HG02798 (cell line): ENCODE measurements at regions not wholly inside any gene's neighbourhood (a gene's known extent, or its start where the extent isn't known, plus 50 kb on each side); places are given as distances from the start of the nearest gene placed in this dataset.
A peak's percentile ranks its signal among the peaks of the same experiment; 100 is the strongest.
"Not testable (repeated sequence)": the region's sequence is repeated elsewhere in the genome, so short reads cannot be mapped to it uniquely, and the experiment has no call there.

ENCODE experiments used
- ATAC-seq: cut with Tn5 transposase; IDR thresholded peaks from one replicate; pipeline ENCODE4 v1.9.1; 2021; ENCODE audit warnings: mild to moderate bottlenecking; ENCODE audit not compliant: unreplicated experiment, poor library complexity

DNA sequence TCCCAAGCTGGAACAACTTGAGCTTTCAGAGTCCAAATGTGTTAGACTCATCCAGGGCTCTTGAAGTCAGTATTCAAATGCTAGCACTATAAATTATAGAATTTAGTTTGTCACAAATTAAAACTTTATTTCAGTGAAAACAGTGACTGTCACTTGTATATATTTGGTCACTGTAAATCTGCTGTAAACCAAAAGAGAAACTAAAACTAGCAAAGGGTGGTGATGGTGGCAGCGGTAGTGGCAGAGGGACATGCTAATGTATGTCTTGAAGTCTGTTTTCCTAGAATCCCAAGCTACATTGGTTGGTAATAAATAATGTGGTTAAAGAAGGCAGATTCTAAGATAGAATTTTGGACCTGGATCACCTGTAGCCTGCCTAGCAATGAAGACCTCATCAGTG, 140.4 kb upstream of the CENPW start:
- peak; percentile 76 for ATAC-seq

DNA sequence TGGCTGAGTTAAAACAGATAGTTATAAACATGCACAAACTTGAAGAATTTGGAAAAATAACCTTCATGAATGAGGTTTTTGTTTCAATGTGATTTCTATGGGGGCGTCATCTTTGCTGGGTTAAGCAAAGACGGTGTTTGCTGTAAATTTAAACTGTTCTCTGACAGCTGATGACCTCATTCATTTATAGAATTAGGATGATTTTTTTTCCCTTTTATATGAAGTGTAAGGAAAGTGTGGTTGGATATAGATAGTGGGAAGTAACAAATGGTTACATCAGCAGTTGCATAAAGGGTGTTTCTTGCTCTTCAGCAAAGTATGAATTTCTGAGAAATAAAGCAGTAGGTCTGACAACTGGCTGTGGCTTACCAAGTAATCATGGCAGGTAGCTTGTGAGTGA, 137.2 kb upstream of the CENPW start:
- no peak for ATAC-seq

- no peak for ATAC-seq
Observed at GRCh38 chr6:126204126-126204525, 135.8 kb upstream of the CENPW start.

DNA sequence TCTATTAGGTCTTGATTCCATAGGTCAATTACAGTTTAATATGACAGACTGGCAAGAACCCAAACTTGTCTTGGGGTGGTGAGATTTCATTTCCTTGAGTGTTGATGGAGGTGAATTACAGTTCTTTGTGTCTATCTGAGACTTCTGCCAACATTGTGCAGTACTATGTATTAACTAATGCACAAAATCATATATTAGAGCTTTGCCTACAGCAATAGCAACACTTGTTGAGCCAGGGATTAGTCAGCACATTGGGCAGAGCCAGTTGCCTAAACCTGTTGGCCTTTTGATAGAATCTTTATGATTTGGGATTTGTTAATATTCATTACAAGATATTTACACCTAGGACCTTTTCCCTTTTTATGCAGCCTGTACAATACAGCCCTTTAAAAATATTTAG, 135.3 kb upstream of the CENPW start:
- no peak for ATAC-seq

- ATAC-seq = no peak
Observed at GRCh38 chr6:126206504-126207246, 133.2 kb upstream of the CENPW start.

DNA sequence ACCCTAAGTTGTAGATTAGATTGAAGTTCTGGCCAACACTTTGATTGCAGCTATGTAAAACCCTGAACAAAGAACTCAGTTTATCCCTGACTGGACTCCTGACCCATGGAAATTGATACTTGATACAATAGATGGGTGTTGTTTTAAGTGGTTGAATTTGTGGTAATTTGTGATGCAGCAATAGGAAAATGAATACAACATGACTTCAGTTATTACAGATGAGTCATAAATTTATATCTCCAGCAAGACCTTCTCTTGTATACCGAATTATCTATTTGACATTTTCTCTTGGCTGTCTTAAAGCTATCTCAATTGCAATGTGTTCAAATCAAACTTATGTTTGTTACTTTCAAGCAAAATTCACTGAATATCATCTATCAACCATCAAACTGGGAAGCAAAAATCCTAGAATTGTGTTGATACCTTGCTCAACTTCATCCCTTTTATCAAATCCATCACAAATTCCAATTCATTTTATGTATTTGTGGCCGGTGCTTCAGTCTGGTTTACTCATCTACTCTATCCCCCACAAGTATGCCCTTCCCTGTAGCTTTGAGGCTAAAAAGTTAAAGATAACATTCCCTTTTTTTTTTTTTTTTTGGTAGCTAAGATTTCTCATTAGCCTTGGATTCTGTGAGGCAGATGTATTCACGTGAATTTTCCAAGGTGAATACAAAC, 129.4 kb upstream of the CENPW start:
- no peak for ATAC-seq

DNA sequence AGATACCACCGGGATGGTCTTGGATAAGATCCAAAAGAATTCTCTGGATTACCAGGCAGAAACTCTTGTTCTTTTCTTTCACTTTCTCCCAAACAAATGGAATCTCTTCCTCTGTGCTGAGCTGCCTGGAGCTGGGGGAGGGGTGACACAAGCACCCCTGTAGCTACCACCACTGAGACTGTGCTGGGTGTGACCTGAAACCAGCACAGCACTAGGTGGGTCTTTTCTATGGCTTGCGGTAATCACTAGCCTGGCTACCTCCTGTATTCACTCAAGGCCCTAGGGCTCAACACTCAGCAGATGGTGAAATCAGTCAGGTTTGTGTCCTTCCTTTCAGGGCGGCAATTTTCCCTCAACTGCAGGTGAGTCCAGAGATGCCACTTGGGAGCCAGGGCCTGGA, 122.4 kb upstream of the CENPW start:
- ATAC-seq = no peak

GRCh38 chr6:126220901-126221300, 119.0 kb upstream of the CENPW start:
- ATAC-seq = not testable (repeated sequence)

DNA sequence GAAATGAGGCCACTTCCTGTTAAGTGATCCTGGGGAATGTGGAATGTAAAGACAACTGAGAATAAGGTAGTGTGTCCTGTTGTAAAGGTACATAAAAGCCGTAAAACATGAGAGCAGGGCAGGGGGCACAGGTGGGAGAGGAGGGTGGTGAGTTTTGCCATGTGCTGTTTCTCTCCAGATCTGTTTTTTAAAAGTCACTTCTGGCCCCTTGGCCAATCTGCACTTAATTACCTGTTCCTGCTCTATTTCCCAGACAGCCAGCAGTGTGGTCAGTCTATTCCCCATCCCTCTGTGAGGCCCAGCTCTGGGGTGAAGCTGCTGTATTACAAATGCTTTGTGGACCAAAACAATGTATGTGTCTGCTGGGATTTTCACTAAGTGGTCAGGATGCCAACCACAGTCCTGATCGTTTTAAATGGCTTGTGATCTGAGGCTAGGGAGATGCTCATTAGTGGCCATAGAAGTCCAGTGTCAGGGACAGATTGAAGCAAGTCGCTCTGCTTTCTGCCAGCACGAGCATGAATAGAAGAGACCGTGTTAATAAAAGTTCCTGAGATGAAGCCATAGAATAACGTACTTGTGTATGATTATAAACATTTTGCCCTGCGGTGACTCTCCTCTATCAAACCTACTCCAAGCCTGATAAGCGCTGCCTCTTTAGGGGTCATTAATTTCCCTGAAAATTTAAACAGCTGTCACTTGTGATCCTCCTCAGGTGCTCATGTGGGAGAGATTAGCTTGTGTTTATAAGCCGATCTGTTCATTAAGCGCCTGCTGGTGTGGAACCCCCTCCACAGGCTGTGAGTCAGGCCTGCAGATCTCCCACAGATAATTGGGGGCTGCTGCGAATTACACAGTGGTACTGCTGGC, 111.8 kb upstream of the CENPW start:
- no peak for ATAC-seq

DNA sequence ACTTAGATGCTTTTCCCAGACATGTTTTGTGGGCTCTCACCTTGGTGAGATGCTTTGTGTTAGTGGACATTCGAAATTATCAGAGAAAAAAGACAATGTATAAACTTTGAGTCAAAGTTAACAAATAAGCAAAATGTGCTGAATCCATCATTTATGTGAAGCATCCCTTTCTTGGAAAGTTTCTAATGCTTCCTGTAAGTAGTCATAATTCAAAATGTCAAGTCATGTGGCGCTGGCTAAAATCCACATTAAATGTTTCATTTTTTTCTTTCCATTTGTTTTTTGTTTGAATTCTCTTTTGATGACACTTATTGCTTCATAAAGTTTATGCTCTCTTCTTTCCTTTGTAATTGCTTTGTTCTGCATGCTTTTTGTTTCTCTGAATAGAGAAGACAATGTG, 107.2 kb upstream of the CENPW start:
- ATAC-seq = no peak

DNA sequence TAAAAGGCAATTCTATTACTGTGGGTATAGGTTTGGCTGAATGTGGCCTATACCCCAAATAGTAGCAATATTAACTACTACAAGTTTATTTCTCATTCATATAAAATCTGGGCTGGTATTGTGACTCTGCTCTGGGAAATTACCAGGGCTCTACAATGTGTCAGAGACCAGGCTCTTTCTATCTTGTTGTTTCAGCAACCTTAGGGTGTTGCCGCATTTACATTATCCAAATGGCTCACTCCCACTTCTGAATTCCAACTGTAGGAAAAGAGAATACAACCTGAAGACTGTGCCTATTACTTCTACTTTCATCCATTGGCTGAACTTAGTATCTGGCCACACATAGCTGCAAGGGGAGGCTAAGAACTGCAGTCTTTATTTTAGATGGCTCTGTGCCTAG, 106.7 kb upstream of the CENPW start:
- ATAC-seq = no peak

DNA sequence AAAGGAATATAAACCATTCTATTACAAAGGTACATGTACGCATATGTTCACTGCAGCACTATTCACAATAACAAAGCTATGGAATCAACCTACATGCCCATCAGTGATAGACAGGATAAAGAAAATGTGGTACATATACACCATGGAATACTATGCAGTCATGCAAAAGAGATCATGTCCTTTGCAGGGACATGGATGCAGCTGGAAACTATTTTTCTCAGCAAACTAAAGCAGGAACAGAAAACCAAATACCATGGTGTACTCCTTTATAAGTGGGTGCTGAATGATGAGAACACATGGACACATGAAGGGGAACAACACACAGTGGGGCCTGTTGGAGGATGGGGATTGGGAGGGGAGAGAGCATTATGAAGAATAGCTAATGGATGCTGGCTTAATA, 104.6 kb upstream of the CENPW start:
- no peak for ATAC-seq

- no peak for ATAC-seq
Observed at GRCh38 chr6:126245077-126245476, 94.8 kb upstream of the CENPW start.

DNA sequence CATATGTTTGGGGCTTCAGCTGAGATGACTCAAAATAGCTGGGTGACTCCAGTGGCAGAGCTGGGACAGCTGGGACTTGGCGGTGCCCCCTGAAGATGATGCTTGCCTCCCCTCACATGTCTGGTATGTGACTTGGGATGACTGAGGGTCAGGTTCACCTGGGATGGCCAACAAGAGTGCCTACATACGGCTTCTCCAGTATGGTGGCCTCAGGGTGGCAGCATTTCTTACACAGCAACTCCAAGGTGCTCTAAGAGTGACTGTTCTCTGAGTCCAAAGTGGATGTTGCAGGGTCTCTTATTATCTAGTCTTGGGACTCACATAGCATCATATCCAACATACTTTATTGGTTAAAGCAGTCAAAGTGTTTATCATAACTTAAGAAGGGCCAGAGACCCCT, 87.8 kb upstream of the CENPW start:
- no peak for ATAC-seq

- no peak for ATAC-seq
Observed at GRCh38 chr6:126253431-126253830, 86.5 kb upstream of the CENPW start.

- ATAC-seq = no peak
Observed at GRCh38 chr6:126258150-126258549, 81.8 kb upstream of the CENPW start.

GRCh38 chr6:126261792-126262421, 78.0 kb upstream of the CENPW start:
- no peak for ATAC-seq

DNA sequence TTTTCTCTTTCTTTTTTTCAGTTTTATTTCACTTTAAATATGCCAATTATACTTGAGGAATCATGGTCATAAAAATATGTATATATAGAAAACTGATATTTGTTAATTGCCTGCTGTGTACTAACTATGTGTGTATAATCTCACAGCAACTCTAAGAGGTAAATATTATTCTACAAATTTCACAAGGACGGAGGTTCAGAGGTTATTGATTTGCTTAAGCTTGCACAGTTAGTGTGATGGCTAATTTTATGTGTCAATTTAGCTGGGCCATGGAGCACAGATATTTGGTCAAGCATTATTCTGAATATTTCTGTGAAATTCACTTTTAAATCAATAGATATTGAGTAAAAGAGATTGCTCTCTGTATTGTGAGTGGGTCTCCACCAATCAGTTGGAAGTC, 75.7 kb upstream of the CENPW start:
- no peak for ATAC-seq

DNA sequence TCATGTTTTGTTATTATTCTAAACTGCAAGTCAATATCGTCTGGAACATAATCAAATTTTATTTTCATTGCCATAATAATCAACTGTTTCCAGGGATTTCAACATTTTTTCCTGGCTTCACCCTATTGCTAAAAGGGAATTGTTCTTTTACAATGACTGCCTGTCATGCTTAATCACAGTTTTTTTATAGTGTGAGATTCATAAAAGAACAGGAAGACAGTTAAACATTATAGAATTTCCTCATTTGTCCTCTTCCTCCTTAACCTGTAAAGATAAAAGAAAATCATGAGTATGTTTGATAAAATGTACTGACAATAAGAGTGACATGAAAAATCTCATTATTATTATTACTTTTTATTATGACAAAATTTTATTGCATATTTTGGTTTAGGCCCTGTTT, 73.3 kb upstream of the CENPW start:
- no peak for ATAC-seq

GRCh38 chr6:126267626-126268025, 72.3 kb upstream of the CENPW start:
- ATAC-seq = peak; percentile 17

DNA sequence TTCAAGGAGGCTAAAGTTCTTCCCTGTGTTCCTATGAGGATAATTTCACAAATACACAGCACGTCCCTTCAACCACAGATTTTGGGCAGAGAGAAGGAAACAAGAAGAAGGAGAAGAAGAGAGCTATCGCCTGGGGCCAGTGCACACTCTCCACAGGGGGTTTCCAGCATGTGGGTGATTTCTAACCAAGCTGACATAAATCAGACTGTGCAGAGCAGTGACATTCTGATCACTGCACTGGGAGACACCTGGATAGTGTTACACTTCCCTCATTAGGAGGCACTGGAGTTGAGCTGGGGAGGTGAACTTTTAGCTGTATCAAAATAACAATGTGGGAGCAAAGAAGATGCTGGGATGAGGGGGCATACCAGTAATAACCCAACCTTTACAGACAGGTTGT, 71.8 kb upstream of the CENPW start:
- ATAC-seq = peak; percentile 94
